Mucosa of rectum (tissue), 2 donors: ENCODE measurements at regions not wholly inside any gene's neighbourhood (a gene's known extent, or its start where the extent isn't known, plus 50 kb on each side); places are given as distances from the start of the nearest gene placed in this dataset.
A peak's percentile ranks its signal among the peaks of the same experiment; 100 is the strongest.

Experiments used
- H3K27ac ChIP-seq, 2 donors: one replicate each; pipeline ENCODE4 v1.7.0; 2013; ENCODE audit warnings: inconsistent platforms in 2 of 2, low read depth in 2 of 2, low read length in 2 of 2
- H3K27me3 ChIP-seq, 2 donors: one replicate each; pipeline ENCODE4 v1.7.0; 2013; ENCODE audit warnings: low read length in 2 of 2; ENCODE audit not compliant: control insufficient read depth in 2 of 2, insufficient read depth in 2 of 2
- H3K36me3 ChIP-seq, 2 donors: one replicate each; pipeline ENCODE4 v1.7.0; 2013; ENCODE audit warnings: low read length in 2 of 2; ENCODE audit not compliant: control insufficient read depth in 2 of 2, insufficient read depth in 2 of 2
- H3K4me1 ChIP-seq, 2 donors: one replicate each; pipeline ENCODE4 v1.7.0; 2013; ENCODE audit warnings: low read length in 2 of 2, mild to moderate bottlenecking in 1 of 2; ENCODE audit not compliant: control insufficient read depth in 2 of 2, insufficient read depth in 2 of 2
- H3K4me3 ChIP-seq, 2 donors: one replicate each; pipeline ENCODE4 v1.7.0; 2013; ENCODE audit warnings: low read length in 2 of 2
- H3K9ac ChIP-seq, 2 donors: one replicate each; pipeline ENCODE4 v1.7.0; 2013; ENCODE audit warnings: low read length in 2 of 2, low read depth in 1 of 2, mild to moderate bottlenecking in 1 of 2
- H3K9me3 ChIP-seq, 2 donors: one replicate each; pipeline ENCODE4 v1.7.0; 2013; ENCODE audit warnings: low read length in 2 of 2; ENCODE audit not compliant: control insufficient read depth in 2 of 2
- donor health status: healthy.
- donor health status: Normal muscosa, but diverticular disease.

DNA sequence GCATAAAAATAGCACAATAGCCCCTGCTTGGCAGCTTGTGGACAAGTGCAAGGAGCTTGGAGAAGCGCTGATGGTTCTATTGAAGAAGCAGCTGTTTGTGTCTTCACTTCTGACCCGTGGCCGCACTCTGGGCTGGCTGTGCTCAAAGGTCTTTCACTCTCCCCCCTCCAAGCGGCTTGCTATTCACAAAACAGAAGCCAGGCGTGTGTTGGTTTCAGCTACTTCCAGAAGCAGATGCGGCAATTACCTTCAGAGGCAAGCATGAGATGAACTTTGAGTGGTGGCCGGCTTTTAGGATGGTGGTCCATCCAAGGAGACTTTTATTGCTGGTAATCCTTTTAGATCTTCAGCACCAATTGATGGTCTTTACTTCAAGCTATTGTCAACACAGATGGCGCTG, 188.5 kb upstream of the ARGLU1 start:
- Histone ChIP-seq H3K27ac (no peak overlapping the region), H3K27me3 (no peaks in the 10 kb centered on the region), H3K9ac (no peak overlapping the region)

DNA sequence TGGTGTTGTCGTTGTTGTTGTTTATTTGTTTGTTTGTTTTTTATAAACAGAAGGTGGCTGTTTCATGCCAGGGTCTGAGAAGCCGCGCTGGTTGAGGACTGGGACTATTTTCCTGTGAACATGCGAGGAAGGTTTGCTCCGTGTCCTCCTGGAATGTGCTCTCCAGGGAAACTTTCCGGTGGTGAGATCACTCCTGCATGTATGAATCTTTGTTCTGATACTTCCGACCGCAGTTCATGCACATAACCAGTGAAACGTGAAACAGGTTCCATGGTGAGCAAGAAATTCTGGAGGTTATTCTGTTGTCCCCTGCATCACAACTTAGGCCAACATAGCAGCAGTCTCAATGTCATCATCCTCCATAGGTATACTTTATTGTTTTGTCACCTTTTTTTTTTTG, 187.6 kb upstream of the ARGLU1 start:
- H3K4me1 ChIP-seq: no peaks in the 10 kb centered on the region
- H3K27ac ChIP-seq: no peak overlapping the region
- no peak overlapping the region for H3K9ac ChIP-seq
- H3K4me3 ChIP-seq: no peak overlapping the region
- no peaks in the 10 kb centered on the region for H3K9me3 ChIP-seq
- H3K27me3 ChIP-seq: no peaks in the 10 kb centered on the region
- H3K36me3 ChIP-seq: no peaks in the 10 kb centered on the region

More for the DNA sequence above, 188.5 kb upstream of the ARGLU1 start:
- Histone ChIP-seq H3K4me3 (no peak overlapping the region), H3K9me3 (no peaks in the 10 kb centered on the region), H3K36me3 (no peaks in the 10 kb centered on the region), H3K4me1 (no peaks in the 10 kb centered on the region)

DNA sequence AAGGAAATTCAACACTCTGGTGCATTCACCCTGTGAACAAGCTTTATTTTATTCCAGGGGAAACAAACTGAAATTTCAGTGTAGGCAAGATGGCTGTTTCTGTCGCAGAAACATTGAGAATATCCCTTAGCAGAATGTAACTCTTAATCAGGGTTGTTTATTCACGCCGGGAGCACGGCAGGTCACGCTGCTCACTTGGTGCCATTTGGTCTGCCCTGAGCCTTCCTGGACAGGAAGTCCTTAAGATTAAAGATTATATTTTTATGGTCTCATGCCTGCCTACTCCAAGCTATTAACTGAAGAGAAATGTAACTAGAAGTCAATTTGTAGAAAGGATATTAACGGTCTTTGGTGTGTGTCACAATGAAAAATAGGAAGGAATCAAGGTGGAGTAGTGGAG, 185.3 kb upstream of the ARGLU1 start:
- Histone ChIP-seq H3K4me3 (no peak overlapping the region), H3K27me3 (no peaks in the 10 kb centered on the region), H3K27ac (no peak overlapping the region), H3K36me3 (no peaks in the 10 kb centered on the region), H3K9ac (no peak overlapping the region), H3K4me1 (no peaks in the 10 kb centered on the region), H3K9me3 (no peaks in the 10 kb centered on the region)

DNA sequence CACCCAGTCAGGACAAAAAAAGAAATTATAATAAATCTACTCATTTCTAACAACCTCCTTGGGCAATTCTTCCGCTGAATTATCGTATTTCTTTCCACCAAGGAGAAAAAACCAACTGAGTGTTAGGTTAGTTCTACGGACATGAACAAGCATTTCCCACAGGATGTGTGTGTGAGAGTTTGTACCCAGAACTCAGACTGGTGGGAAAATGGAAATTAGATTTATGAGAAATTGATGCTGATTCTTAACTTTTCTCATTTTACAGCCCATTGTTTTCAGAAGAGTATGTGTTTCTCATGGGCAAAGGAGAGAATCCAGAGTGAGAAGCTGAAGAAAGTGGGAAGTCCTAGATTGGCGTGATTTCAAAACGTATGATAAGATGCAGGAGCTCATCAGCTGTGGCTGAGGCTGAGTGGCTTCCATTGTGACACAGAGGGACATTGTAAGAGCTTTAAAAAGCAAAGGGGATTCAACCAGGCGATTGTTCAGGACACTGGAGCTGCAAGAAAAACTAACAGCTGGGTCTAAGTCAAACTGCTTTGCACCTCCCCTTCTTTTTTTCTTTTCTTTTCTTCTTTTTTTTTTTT, 184.7 kb upstream of the ARGLU1 start:
- Histone ChIP-seq H3K27me3 (no peaks in the 10 kb centered on the region), H3K4me1 (no peaks in the 10 kb centered on the region), H3K9ac (no peak overlapping the region), H3K4me3 (no peak overlapping the region), H3K27ac (peak overlapping the region in 1 of 2 donors; percentile 22), H3K36me3 (no peaks in the 10 kb centered on the region), H3K9me3 (no peaks in the 10 kb centered on the region)

DNA sequence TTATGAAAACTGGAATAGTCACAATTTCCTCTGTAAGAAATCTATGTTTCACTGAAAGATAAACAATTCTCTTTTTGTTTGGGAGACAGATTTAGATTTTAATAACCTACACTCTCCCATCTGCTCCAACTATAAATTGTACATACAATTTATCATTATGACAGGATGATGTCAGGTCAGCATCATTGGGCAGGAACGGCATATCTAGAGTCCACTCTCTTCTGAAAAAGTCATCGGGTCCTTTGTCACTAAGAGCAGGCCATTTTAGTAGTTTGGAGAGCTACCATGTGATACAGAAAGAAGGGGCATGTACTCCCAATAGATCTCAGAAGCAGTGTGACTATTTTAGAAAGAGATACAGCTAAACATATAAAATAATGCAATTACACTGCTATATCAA, 180.8 kb upstream of the ARGLU1 start:
- no peak overlapping the region for H3K27ac ChIP-seq
- no peak overlapping the region for H3K9ac ChIP-seq
- no peak overlapping the region for H3K4me3 ChIP-seq
- H3K4me1 ChIP-seq: no peaks in the 10 kb centered on the region
- H3K36me3 ChIP-seq: no peaks in the 10 kb centered on the region
- no peaks in the 10 kb centered on the region for H3K9me3 ChIP-seq
- no peaks in the 10 kb centered on the region for H3K27me3 ChIP-seq

DNA sequence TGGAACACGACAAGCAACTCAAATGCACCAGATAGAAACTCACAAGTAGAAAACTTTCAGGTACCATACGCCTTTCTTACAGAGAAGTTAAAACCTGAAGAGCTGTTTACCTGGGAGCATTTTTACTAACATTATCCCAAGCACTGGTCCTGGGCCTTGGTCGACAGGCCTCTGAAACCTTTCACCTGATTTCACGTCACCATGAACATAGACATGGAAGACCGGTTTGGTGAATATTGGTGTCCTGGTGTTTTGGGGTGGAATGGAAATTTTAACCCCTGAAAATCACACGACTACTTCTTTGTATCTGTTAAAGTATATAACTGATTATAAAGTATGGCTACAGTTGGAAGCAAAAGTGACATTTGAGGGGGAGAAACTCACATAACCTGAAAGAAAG, 176.6 kb upstream of the ARGLU1 start:
- Histone ChIP-seq H3K27ac (no peak overlapping the region), H3K4me1 (no peaks in the 10 kb centered on the region), H3K9ac (no peak overlapping the region), H3K27me3 (no peaks in the 10 kb centered on the region), H3K4me3 (no peak overlapping the region), H3K9me3 (no peaks in the 10 kb centered on the region), H3K36me3 (no peaks in the 10 kb centered on the region)

DNA sequence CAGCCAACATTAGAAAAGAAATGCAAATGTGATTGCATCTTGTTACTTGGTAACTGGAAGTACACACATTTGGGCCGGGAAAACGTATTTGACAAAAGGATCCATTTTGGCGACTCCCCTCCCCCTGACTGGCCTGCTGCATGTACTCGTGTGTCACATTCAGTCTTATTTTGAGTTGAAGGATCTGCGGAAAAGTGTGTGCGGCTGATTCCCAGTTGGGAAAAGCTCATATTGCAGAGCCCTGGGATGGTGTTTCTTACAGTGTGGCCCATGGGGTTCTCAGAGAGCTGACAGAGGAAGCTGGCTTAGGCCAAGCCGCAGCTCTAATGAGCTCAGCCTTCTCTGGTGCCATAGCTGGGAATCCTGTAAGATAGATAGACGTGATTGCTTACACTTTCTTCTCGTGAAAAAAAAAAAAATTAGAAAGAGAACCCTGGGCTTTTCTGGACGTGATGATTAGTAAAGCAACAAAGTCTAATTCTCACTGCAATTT, 170.3 kb upstream of the ARGLU1 start:
- Histone ChIP-seq H3K4me3 (no peak overlapping the region), H3K9me3 (no peaks in the 10 kb centered on the region), H3K4me1 (no peaks in the 10 kb centered on the region), H3K27me3 (no peaks in the 10 kb centered on the region), H3K27ac (no peak overlapping the region), H3K36me3 (no peaks in the 10 kb centered on the region), H3K9ac (no peak overlapping the region)

DNA sequence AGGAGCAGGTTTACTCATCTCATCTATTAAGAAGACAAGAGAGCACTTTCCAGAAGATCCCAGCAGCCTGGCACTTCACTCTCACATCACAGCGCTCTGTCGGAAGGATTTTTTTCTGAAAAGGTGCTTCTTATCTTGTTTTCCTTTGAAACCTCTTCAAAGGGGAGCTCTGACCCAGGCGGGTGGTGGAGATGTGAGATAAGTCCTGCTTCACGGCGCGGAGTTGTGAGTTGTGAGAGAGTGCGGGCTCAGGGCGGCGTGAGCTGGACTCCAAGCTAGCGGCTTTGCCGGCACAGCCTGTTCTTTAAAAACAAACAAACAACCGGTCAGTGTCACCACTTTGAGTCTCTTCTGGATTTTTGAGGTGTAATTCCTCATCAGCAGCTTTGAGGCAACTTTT, 169.0 kb upstream of the ARGLU1 start:
- no peaks in the 10 kb centered on the region for H3K27me3 ChIP-seq
- no peaks in the 10 kb centered on the region for H3K4me1 ChIP-seq
- no peak overlapping the region for H3K27ac ChIP-seq
- no peaks in the 10 kb centered on the region for H3K9me3 ChIP-seq
- no peak overlapping the region for H3K9ac ChIP-seq
- no peaks in the 10 kb centered on the region for H3K36me3 ChIP-seq
- no peak overlapping the region for H3K4me3 ChIP-seq

DNA sequence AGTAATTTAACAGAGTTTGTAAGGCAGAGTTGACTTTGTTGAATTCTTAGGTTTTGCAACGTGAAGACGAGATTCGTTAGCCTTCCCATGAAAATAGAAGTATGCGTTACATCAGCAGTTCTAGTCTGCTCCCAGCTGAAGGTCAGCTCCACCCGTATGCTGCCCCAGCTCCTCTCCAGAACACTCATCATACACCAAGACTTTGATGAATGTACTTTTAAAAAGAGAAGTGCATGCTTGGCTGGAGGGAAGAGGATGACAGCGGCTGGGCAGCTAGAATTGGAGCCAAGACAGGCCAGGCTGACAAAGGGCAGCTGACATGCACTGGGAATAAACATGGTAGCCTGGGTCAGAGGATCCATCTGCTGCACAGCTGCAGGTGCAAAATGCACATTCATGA, 166.3 kb upstream of the ARGLU1 start:
- no peak overlapping the region for H3K4me3 ChIP-seq

DNA sequence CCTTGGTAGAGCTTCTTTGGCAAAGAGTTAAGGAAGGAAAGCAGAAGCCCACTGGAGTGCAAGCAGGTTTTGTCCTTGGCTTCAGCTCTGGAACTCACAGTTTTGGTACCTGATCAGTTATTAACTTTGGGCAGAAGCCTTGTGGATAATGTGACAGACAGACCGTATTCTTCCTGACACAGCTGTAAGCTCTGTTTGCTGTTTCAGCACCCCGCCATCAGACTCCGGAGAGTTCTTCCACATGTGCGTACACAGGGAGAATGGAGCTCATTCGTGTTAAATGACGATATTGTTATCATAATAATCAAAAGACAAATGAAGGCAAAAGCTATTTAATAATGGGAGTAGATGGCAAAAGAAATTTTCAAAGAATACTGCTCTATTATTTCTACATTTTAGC, 155.1 kb upstream of the ARGLU1 start:
- no peak overlapping the region for H3K9ac ChIP-seq
- no peaks in the 10 kb centered on the region for H3K36me3 ChIP-seq
- no peak overlapping the region for H3K27ac ChIP-seq
- no peaks in the 10 kb centered on the region for H3K27me3 ChIP-seq
- H3K4me1 ChIP-seq: no peaks in the 10 kb centered on the region
- H3K4me3 ChIP-seq: no peak overlapping the region
- H3K9me3 ChIP-seq: no peaks in the 10 kb centered on the region

More for the DNA sequence above, 166.3 kb upstream of the ARGLU1 start:
- Histone ChIP-seq H3K27me3 (no peaks in the 10 kb centered on the region), H3K4me1 (no peaks in the 10 kb centered on the region), H3K36me3 (no peaks in the 10 kb centered on the region), H3K9me3 (no peaks in the 10 kb centered on the region), H3K9ac (no peak overlapping the region), H3K27ac (no peak overlapping the region)

DNA sequence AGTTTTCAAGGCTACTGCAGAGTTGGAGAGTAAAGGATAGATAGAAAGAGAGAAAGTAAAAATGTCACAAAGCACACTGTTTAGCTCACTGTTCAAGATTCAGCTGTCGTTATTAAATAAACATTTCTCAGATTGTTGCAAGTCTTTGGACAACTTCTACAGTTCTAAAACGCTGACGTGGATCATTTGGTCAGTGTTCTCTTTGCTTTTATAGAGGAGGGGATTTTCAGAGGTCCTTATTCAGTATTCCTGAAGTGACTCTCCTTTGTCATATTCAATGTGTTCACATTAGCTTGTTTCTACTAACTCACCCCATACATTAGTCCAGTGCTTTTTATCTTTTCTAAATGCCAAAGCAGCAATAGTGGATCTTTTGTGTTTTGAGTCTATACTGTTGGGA, 154.7 kb upstream of the ARGLU1 start:
- no peaks in the 10 kb centered on the region for H3K9me3 ChIP-seq
- H3K4me1 ChIP-seq: no peaks in the 10 kb centered on the region
- H3K9ac ChIP-seq: no peak overlapping the region

More for the DNA sequence above, 154.7 kb upstream of the ARGLU1 start:
- Histone ChIP-seq H3K27me3 (no peaks in the 10 kb centered on the region), H3K27ac (no peak overlapping the region), H3K36me3 (no peaks in the 10 kb centered on the region), H3K4me3 (no peak overlapping the region)
